ENCODE measurements at regions not wholly inside any gene's neighbourhood (a gene's known extent, or its start where the extent isn't known, plus 50 kb on each side); places are given as distances from the start of the nearest gene placed in this dataset.
A peak's percentile ranks its signal among the peaks of the same experiment; 100 is the strongest.

DNA sequence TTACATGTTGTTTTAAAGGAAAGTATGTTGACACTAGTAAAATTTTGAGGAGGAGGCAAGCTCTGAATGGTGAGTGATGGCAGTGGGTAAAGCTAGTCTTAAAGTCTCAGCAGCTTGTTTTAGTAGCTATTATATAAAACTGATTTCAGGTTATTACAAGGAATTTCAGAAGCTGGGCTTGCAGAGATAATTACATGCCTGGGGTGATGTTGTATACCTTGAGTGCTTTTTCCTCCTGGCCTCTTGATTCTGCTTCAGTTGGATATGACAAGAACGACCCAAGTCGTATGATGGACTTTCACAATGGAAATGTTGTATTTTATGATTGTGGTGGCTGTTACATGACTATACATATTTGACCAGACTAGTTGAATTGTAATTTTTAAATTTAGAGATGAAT, 175.5 kb upstream of the ADGRL3 start:
- DNase-seq (ENCODE audit: low read depth) = no peak

DNA sequence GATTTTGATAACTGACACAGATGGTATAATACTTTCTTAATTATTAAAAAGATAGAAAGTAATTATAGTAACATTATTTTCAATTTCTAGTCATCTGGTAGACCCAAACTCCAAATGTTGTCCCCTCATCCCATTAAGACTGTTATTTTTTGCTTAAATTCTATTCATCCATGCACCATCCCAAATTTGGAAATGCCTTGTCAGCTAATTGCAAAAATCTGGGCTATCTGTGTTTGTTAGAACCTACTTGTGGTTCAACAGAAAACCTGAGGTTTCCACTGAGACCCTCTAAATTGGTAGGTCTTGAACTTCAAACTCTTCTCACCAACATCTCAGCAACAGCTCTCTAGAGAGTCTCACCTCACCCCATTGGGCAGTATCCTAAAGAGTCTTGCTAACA, 172.2 kb upstream of the ADGRL3 start:
- DNase-seq (ENCODE audit: low read depth) = no peak

DNA sequence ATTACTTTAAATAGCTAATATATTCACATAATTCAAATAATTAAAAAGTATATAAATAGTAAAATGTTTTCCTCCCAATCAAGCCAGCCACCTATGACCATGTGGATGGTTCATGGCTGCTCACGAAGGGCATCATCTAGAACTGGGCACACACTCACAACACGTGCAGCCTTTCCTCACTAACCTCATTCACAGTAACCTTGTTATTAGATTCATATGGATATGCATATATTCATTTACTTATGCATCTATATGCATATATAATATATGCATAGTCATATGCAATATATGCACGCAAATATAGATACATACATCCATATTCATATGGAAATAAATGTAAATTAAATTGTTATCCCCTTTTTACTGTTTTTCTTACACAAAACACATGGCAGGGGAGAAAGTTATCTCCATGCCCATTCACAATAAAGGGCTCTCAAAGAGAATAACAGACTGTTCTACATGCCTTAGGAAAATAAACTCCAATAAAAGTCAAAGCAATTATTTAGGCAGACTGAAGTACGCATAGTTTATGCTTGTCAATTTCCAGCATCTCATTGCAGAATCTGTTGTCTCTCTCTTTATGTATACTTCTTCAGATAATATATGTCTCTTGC, 163.9 kb upstream of the ADGRL3 start:
- no peak for DNase-seq (ENCODE audit: low read depth)

DNA sequence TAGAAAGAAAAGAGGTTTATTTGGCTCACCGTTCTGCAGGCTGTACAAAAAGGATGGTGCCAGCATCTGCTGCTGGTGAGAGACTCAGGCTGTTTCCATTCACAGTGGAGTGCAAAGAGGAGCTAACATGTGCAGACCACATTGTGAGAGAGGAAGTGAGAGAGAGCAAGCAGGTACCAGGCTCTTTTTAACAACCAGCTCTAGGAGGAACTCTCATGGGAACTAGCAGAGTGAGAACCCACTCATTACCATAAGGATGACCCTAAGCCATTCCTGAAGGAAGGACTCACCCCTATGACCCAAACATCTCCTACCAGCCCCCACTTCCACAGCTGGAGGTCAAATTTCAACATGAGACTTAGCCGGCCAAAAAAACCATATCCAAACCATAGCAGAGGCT, 158.6 kb upstream of the ADGRL3 start:
- DNase-seq (ENCODE audit: low read depth) = no peak

DNA sequence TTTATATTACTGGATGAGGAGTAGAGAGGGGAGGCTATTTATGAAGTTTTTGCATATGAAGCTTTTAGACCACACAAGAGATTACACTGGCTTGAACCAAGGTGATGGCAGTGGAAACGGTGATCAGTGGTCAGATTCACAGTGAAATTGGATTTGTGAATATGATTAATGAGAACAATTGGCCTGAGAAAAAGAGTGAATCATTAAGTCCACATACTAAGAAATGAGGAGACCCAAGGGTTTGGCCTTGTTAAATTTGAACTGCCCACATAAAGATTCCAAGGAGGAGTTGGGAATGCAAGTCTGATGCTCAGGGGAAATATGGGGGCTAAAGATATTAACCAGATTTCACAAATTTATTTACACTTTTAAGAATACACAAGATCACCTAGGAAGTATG, 155.3 kb upstream of the ADGRL3 start:
- DNase-seq (ENCODE audit: low read depth) = no peak

DNA sequence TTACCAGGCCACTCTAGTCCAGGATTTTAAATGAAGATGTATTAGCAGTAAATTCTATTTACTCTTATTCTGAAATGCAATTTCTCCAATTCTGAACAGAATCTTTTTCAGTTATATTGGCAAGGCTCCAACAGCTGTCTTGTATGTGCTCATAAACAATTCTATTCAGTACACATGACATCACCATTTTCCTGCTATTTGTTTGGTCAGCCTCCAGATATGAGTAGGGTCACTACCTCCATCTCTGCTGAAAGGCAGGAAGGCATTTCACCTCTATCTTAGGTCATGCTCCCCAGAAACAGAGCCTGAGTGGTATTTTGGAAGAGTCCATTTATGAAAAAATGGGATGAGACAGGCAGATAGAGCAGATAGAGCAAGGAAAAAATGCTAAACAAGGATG, 151.1 kb upstream of the ADGRL3 start:
- DNase-seq (ENCODE audit: low read depth) = no peak

DNA sequence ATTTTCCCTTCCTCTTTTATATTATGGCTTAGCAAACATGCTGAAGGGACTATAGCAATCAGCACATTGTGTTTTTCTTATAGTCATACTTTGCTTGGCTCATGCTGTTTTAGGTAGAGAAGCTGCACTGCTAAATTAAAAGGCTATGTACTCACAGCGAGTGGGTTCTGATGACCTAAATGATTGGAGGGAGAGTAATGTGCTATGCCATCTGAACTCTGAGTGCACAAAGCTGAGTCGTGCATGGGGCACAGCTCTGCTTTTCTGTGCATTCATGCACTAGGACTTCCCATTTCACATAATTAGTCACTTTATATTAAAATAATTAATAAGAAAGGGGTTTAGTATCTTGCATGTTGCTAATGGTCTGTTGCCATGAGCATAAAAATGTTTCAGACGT, 132.7 kb upstream of the ADGRL3 start:
- no peak for DNase-seq (ENCODE audit: low read depth)

DNA sequence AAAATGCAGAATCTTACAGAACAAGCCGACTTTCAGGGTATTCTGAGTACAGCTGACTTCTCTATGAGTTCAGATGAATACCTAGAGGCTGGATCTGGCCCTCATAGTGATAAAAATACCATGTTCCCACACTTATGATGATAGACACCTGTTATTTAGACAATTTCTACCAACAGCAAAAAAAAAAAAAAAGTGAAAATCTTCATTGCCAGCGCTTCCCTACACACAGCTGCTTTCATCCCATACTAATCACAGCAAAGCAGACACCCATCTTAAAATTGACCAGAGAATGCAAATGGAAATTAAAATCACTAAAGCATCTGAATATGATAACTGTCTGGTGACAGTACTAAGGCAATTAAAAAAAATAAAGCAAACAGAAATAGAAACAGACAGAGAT, 132.1 kb upstream of the ADGRL3 start:
- no peak for DNase-seq (ENCODE audit: low read depth)

DNA sequence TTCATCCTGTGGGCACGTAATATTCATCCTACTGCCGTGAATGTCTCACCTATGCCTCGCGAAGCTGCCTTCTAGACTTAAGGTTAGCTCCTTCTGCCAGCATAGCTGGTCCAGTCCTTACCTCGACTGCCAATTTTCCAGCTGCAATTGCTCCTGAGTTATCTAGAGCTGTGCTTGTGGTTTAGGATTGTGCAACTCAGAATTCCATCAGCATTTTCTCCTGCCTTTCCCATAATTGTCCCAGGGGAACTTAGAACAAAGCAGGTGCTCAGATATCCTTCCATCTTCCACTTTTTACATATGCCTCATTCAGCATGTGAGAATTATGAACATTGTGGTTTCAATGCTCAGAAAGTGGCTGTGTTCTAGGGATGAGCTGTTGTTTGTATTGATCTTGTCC, 131.4 kb upstream of the ADGRL3 start:
- no peak for DNase-seq (ENCODE audit: low read depth)

DNA sequence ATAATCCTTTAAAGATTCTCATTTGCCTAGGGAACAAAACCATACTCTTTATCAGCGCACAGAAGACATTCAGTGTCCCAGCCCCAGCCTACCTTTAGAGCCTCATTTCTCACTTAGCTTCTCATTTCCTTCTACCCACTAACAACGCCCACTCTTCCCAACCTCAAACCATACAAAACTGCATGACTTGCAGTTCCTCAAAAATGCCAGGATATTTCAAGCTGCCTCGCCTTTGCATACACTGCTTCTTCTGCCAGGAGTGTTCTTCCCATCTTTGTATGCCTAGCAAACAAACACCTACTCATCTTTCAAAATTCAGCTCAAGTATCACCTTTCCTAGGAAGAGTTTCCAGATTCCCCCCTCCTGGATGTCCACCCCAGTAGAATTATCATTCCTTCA, 129.9 kb upstream of the ADGRL3 start:
- no peak for DNase-seq (ENCODE audit: low read depth)

DNA sequence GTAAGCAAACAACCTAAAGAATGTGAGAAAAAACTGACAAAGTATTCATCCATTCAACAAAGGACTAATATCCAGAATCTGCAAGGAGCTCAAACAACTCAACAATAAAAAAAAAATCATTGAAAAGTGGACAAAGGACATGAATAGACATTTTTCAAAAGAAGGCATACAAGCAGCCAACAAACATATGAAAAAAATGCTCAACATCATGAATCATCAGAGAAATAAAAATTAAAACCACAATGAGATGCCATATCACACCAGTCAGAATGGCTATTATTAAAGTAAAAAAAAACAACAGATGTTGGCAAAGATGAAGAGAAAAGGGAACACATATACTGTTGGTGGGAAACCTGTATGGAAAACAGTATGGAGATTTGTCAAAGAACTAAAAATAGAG, 120.7 kb upstream of the ADGRL3 start:
- DNase-seq (ENCODE audit: low read depth) = no peak

DNA sequence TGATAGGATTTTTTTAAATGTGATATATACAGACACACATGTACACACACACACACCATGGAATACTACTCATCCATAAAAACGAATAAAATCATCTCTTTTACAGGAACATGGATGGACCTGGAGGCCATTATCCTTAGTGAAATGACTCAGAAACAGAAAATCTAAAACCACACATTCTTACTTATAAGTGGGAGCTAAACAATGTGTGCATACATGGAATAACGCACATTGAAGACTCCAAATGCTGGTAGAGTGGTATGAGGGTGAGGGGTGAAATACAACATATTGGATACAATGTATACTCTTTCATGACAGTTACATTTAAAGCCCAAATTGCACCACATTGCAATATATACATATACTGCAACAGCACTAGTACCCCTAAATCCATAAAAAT, 120.2 kb upstream of the ADGRL3 start:
- DNase-seq (ENCODE audit: low read depth) = no peak

DNA sequence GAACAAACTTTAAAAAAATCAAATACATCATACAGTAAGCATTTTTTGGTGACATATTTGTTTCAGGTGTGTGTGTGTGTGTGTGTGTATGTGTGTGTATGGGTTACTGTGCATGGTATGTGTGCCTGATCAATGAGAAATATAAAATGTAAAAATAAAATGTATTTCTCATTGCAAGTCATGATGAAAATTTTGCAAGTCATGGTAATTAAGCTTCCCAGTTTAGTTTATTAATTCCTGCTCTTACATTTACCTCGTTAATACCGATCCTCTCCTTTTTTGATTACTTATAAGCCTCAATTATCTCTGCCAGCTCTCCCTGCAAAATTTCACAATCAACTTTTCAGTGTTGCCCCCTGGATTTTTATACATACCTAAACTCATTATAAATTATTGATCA, 114.6 kb upstream of the ADGRL3 start:
- DNase-seq (ENCODE audit: low read depth) = no peak

DNA sequence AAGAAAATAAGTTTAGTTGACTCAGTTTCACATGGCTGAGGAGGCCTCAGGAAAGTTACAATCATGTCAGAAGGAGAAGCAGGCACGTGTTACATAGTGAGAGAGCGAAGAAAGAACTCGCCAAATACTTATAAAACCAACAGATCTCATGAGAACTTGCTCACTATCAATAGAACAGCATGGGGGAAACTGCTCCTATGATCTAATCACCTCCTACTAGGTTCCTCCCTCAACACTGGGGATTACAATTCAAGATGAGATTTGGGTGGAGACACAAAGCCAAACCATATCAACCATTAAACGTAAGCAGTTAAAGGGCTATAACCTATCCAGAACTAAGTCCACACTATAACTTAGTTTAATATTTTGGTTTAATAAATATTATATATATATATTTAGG, 113.8 kb upstream of the ADGRL3 start:
- DNase-seq (ENCODE audit: low read depth) = no peak

DNA sequence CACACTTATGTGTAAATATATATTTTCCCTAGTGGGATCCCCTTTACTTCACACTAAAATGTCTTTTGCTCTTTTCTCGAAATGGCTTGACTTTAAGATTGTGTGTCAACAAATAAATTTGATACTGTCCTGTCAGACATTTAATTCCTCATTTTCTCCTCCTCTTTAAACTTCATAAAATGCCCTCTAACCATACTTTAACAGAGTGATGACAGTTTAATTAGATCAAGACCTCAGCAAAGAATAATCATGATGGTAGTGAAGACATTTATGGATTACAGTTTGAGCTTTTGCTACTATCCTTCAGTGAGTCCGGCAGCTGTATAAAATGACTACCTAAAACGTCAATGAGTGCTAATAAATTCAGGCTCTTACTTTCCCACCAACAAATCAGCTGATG, 113.1 kb upstream of the ADGRL3 start:
- DNase-seq (ENCODE audit: low read depth) = no peak

DNA sequence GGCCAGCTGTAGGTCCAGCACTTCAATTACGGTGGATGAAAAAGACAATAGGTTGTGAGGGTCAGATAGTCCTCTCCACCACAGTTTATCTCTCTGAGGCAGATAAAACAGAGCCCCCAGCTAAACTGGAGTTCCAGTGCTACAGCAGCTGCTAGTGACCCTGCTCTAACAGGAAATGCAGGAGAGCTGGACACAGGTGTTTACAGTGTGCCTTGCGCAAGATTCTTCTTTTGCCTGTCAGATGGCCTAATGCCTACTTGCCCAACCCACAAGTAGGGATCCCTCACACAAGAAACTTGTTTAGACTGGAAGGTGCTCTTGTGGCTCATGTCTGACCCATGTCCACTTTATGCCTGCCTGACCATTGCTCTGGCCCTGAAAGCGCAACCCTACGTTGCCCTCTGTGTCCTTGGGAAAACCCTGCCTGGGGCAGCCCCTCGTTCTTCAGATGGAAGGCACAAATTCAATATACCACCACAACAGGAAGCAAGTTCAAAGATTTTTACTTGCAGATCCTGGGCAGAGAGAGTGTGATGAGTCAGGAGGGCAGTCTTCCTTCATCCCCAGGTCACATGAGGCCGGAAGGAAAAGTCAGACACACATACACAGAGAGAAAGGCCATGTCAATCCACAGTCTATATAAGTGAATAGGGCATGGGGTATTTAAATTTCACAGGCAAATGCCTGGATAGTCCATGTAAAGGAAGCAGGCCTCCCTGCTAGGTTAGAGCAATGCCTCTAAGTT, 105.1 kb upstream of the ADGRL3 start:
- no peak for DNase-seq (ENCODE audit: low read depth)

DNA sequence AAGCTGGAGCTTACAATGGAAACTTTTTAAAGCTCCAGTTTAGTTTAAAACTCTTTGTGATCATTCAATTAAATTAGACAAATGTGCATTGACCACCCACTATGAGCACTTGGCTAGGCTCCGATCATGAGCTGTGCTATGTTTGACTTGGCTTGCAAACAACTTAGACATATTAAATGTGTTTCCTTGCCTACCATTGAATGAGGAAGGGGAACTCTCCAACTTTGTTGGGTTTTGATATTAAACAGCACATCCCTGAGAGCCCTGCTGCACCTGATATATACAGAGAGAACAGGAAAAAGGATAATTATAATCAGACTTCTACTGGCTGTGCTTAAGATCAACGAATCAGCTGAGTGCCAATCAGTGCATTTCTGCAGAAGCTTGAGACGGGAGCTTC, 71.4 kb upstream of the ADGRL3 start:
- no peak for DNase-seq (ENCODE audit: low read depth)

DNA sequence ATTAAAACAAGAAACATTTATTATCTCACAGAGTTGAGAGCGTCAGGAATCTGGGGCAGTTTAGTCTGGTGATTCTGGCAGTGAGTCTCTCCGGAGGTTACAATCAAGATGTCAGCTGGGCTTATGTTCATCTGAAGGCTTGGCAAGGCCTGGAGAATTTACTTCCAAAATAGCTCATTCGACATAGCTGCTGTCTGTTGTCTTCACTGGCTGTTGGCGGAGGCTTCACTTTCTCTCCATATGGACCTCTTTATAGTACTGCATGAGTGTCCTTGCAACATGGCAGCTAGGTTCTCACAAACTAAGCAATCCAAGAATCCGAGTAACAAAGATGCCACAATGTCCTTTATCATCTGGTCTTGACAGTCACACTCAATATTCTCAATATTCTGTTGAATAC, 70.2 kb upstream of the ADGRL3 start:
- no peak for DNase-seq (ENCODE audit: low read depth)

DNA sequence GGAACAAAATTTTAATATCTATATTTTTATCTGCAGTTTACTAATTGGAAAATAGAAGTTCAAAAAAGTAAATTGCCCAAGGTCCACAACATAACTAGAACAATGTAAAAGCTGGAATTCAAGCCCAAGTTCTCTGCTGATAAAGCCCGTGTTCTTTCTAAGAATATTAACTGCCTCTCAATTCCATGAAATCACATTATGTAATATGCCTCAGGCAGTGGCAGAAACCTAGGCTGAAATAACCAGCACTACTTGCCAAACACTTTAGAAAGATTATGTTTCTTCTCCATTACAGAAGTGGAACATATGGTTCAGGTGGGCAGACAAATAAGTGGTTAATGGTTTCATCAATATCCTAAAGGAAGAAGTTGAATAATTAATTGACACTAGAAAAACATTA, 56.7 kb upstream of the ADGRL3 start:
- DNase-seq (ENCODE audit: low read depth) = no peak

DNA sequence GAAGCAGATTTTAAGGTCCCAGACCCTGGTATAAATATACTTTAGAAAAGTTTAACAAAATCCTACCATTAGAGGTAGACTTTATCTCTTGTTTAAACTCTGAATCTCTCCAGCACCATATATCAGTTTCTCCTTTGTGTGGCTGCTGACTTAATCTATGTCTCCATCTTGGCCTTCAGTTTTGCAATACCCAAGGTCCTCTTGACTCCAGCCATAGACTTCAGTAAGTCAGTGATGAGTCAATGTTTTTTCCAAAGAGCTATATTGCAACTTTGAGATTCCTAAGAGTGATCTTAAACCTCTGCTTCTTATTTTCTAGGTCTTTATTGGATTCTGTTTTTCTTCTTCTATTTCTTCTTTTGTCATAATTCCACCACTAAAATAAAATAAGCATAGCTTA, 50.8 kb upstream of the ADGRL3 start:
- peak; percentile 6 for DNase-seq (ENCODE audit: low read depth)

Measured in fibroblast of the conjunctiva (primary cell).